ENCODE measurements at regions not wholly inside any gene's neighbourhood (a gene's known extent, or its start where the extent isn't known, plus 50 kb on each side); places are given as distances from the start of the nearest gene placed in this dataset.

- Histone ChIP-seq H3K27me3 (replicated peaks; ENCODE audit: insufficient read depth) (no peaks in the 10 kb centered on the region), H3K36me3 (no peaks in the 10 kb centered on the region), H3K4me3 (no peak overlapping the region), H3K27ac (no peak overlapping the region), H3K9me3 (no peaks in the 10 kb centered on the region), H3K4me1 (replicated peaks) (no peaks in the 10 kb centered on the region)
- no peak for DNase-seq (ENCODE audit: low spot score)
- 90% methylated on average over 2 of the region's 2 CpGs for WGBS
- intact Hi-C loops (cut with DNase I): no loop called here
- TF ChIP-seq POLR2AphosphoS5 (IDR thresholded peaks at IDR 0.05) (no peak), CTCF (IDR thresholded peaks at IDR 0.05) (no peak), POLR2A (IDR thresholded peaks at IDR 0.05) (no peak)
These were observed 779.4 kb upstream of the CDH6 start for GRCh38 chr5:30414078-30414477.

- Histone ChIP-seq H3K27me3 (replicated peaks; ENCODE audit: insufficient read depth) (no peaks in the 10 kb centered on the region), H3K36me3 (no peaks in the 10 kb centered on the region), H3K27ac (no peak overlapping the region), H3K9me3 (no peaks in the 10 kb centered on the region), H3K4me1 (replicated peaks) (no peaks in the 10 kb centered on the region), H3K4me3 (no peak overlapping the region)
- WGBS: 39% methylated on average over 2 of the region's 2 CpGs
- intact Hi-C loops (cut with DNase I): no loop called here
- no peak for DNase-seq (ENCODE audit: low spot score)
- TF ChIP-seq POLR2A (IDR thresholded peaks at IDR 0.05): no peak
- TF ChIP-seq CTCF (IDR thresholded peaks at IDR 0.05): peak in 1 of 4 experiments; percentile 9
These were observed 779.9 kb upstream of the CDH6 start for GRCh38 chr5:30413540-30413939.

GRCh38 chr5:30405821-30406220, 787.7 kb upstream of the CDH6 start:
- no peak for DNase-seq (ENCODE audit: low spot score)
- no peaks in the 10 kb centered on the region for H3K36me3 ChIP-seq
- H3K4me3 ChIP-seq: no peak overlapping the region
- TF ChIP-seq POLR2AphosphoS5 (IDR thresholded peaks at IDR 0.05): no peak
- no peaks in the 10 kb centered on the region for H3K9me3 ChIP-seq
- H3K4me1 ChIP-seq (replicated peaks): no peaks in the 10 kb centered on the region
- no peaks in the 10 kb centered on the region for H3K27me3 ChIP-seq (replicated peaks; ENCODE audit: insufficient read depth)
- intact Hi-C loops (cut with DNase I): no loop called here
- no peak overlapping the region for H3K27ac ChIP-seq
- 70% methylated on average over 2 of the region's 2 CpGs for WGBS

GRCh38 chr5:30401479-30402058, 791.9 kb upstream of the CDH6 start:
- intact Hi-C loops (cut with DNase I): no loop called here
- Histone ChIP-seq H3K4me3 (no peak overlapping the region), H3K9me3 (no peaks in the 10 kb centered on the region), H3K4me1 (replicated peaks) (no peaks in the 10 kb centered on the region), H3K27me3 (replicated peaks; ENCODE audit: insufficient read depth) (no peaks in the 10 kb centered on the region), H3K27ac (no peak overlapping the region), H3K36me3 (no peaks in the 10 kb centered on the region)
- 36% methylated on average over 3 of the region's 3 CpGs for WGBS
- TF ChIP-seq POLR2AphosphoS5 (IDR thresholded peaks at IDR 0.05) (no peak), CTCF (IDR thresholded peaks at IDR 0.05) (peak in 2 of 4 experiments; percentile 21 to 42), POLR2A (IDR thresholded peaks at IDR 0.05) (no peak)
- DNase-seq (ENCODE audit: low spot score): peak; percentile 15

- intact Hi-C loops (cut with DNase I): no loop called here
These were observed 795.1 kb upstream of the CDH6 start for GRCh38 chr5:30398423-30398822.

More at GRCh38 chr5:30398423-30398822, 795.1 kb upstream of the CDH6 start:
- no peaks in the 10 kb centered on the region for H3K9me3 ChIP-seq
- H3K36me3 ChIP-seq: no peaks in the 10 kb centered on the region
- H3K4me1 ChIP-seq (replicated peaks): no peaks in the 10 kb centered on the region
- no peaks in the 10 kb centered on the region for H3K27me3 ChIP-seq (replicated peaks; ENCODE audit: insufficient read depth)
- H3K4me3 ChIP-seq: no peak overlapping the region
- H3K27ac ChIP-seq: no peak overlapping the region
- DNase-seq (ENCODE audit: low spot score): no peak
- TF ChIP-seq CTCF (IDR thresholded peaks at IDR 0.05) (no peak), POLR2A (IDR thresholded peaks at IDR 0.05) (no peak), POLR2AphosphoS5 (IDR thresholded peaks at IDR 0.05) (no peak)

All from prostate gland (tissue), 2 donors.